Activated T-cell treated with anti-CD3 and anti-CD28 coated beads, Interleukin-2, amount 50 U/mL, for 72 hours (primary cell): ENCODE measurements at regions not wholly inside any gene's neighbourhood (a gene's known extent, or its start where the extent isn't known, plus 50 kb on each side); places are given as distances from the start of the nearest gene placed in this dataset.
"Not testable (repeated sequence)": the region's sequence is repeated elsewhere in the genome, so short reads cannot be mapped to it uniquely, and the experiment has no call there.

Experiments used
- ATAC-seq, 2 donors: fragments of 150-1000 bp; cut with Tn5 transposase; replicated peaks in 1 of 2; 2 replicates each; pipeline ENCODE4 v1.10.0; 2021; ENCODE audit warnings: moderate library complexity in 2 of 2, mild to moderate bottlenecking in 1 of 2
- DNase-seq, 2 donors: peaks; one replicate each; pipeline ENCODE4 v3.0.0; 2021 to 2022; ENCODE audit warnings: mixed read lengths in 1 of 2
- H3K27ac Mint-ChIP-seq: one replicate; pipeline ENCODE4 v1.8.0; 2022; ENCODE audit warnings: mild to moderate bottlenecking, moderate library complexity, mixed read lengths
- H3K27me3 Mint-ChIP-seq: one replicate; pipeline ENCODE4 v1.8.0; 2022; ENCODE audit warnings: low read depth, mixed read lengths
- H3K36me3 Mint-ChIP-seq, 2 donors: one replicate each; pipeline ENCODE4 v1.8.0; 2022; ENCODE audit warnings: mixed read lengths in 2 of 2, mild to moderate bottlenecking in 1 of 2; ENCODE audit not compliant: insufficient read depth in 2 of 2
- H3K4me1 Mint-ChIP-seq: one replicate; pipeline ENCODE4 v1.8.0; 2022; ENCODE audit warnings: low read depth, mixed read lengths
- H3K4me3 Mint-ChIP-seq, 2 donors: one replicate each; pipeline ENCODE4 v1.8.0; 2022; ENCODE audit warnings: mild to moderate bottlenecking in 2 of 2, mixed read lengths in 2 of 2, moderate library complexity in 2 of 2
- H3K9me3 Mint-ChIP-seq, 2 donors: one replicate each; pipeline ENCODE4 v1.8.0; 2022; ENCODE audit warnings: mixed read lengths in 2 of 2

GRCh38 chr4:32930700-32931099, 2210.5 kb downstream of the PCDH7 start:
- no peak overlapping the region for H3K27ac Mint-ChIP-seq
- H3K36me3 Mint-ChIP-seq, result no peaks in the 10 kb centered on the region

GRCh38 chr4:32931475-32931874, 2211.3 kb downstream of the PCDH7 start:
- ATAC-seq (no peak), DNase-seq (no peak)

More at GRCh38 chr4:32930700-32931099, 2210.5 kb downstream of the PCDH7 start:
- DNase-seq (no peak), ATAC-seq (no peak)
- H3K9me3 Mint-ChIP-seq, result peaks cover 0 to 2% of the 10 kb centered on the region in 2 donors
- no peak overlapping the region for H3K4me3 Mint-ChIP-seq
- H3K27me3 Mint-ChIP-seq, result no peaks in the 10 kb centered on the region
- no peaks in the 10 kb centered on the region for H3K4me1 Mint-ChIP-seq

GRCh38 chr4:32932156-32932555, 2212.0 kb downstream of the PCDH7 start:
- Mint-ChIP-seq H3K36me3 (no peaks in the 10 kb centered on the region), H3K4me3 (no peak overlapping the region), H3K9me3 (peaks cover 0 to 2% of the 10 kb centered on the region in 2 donors), H3K27me3 (no peaks in the 10 kb centered on the region), H3K27ac (no peak overlapping the region), H3K4me1 (no peaks in the 10 kb centered on the region)
- ATAC-seq (no peak), DNase-seq (no peak)

More at GRCh38 chr4:32931475-32931874, 2211.3 kb downstream of the PCDH7 start:
- Mint-ChIP-seq H3K27ac (no peak overlapping the region), H3K27me3 (no peaks in the 10 kb centered on the region), H3K4me3 (no peak overlapping the region), H3K4me1 (no peaks in the 10 kb centered on the region), H3K36me3 (no peaks in the 10 kb centered on the region), H3K9me3 (peaks cover 0 to 2% of the 10 kb centered on the region in 2 donors)

- H3K4me3 Mint-ChIP-seq, H3K36me3 Mint-ChIP-seq, H3K27me3 Mint-ChIP-seq, ATAC-seq, DNase-seq, H3K4me1 Mint-ChIP-seq, H3K27ac Mint-ChIP-seq: not testable (repeated sequence)
- peaks cover 7 to 10% of the 10 kb centered on the region in 2 donors for H3K9me3 Mint-ChIP-seq
Measured at GRCh38 chr4:32939222-32939621, 2219.1 kb downstream of the PCDH7 start.

- DNase-seq, result no peak
- Mint-ChIP-seq H3K27ac (no peak overlapping the region), H3K36me3 (no peaks in the 10 kb centered on the region), H3K27me3 (no peaks in the 10 kb centered on the region), H3K4me1 (no peaks in the 10 kb centered on the region), H3K4me3 (no peak overlapping the region), H3K9me3 (peaks cover 19 to 23% of the 10 kb centered on the region in 2 donors)
- ATAC-seq, result no peak
Measured at GRCh38 chr4:32950866-32951265, 2230.7 kb downstream of the PCDH7 start.

GRCh38 chr4:32958586-32958985, 2238.4 kb downstream of the PCDH7 start:
- H3K9me3 Mint-ChIP-seq, result peaks cover 3 to 11% of the 10 kb centered on the region in 2 donors
- no peaks in the 10 kb centered on the region for H3K36me3 Mint-ChIP-seq
- no peak overlapping the region for H3K27ac Mint-ChIP-seq
- ATAC-seq (no peak), DNase-seq (no peak)
- H3K4me3 Mint-ChIP-seq, result no peak overlapping the region
- H3K4me1 Mint-ChIP-seq, result no peaks in the 10 kb centered on the region
- no peaks in the 10 kb centered on the region for H3K27me3 Mint-ChIP-seq

GRCh38 chr4:32962100-32962499, 2241.9 kb downstream of the PCDH7 start:
- Mint-ChIP-seq H3K4me1 (no peaks in the 10 kb centered on the region), H3K4me3 (no peak overlapping the region), H3K36me3 (no peaks in the 10 kb centered on the region), H3K27me3 (no peaks in the 10 kb centered on the region), H3K27ac (no peak overlapping the region), H3K9me3 (peaks cover 3 to 6% of the 10 kb centered on the region in 2 donors)
- no peak for DNase-seq
- no peak for ATAC-seq

- no peak overlapping the region for H3K4me3 Mint-ChIP-seq
Measured at GRCh38 chr4:32985256-32985655, 2265.1 kb downstream of the PCDH7 start.

GRCh38 chr4:32986236-32986635, 2266.1 kb downstream of the PCDH7 start:
- H3K9me3 Mint-ChIP-seq, result peaks cover 4 to 19% of the 10 kb centered on the region in 2 donors
- no peaks in the 10 kb centered on the region for H3K36me3 Mint-ChIP-seq
- H3K4me3 Mint-ChIP-seq, result no peak overlapping the region
- H3K4me1 Mint-ChIP-seq, result no peaks in the 10 kb centered on the region
- no peaks in the 10 kb centered on the region for H3K27me3 Mint-ChIP-seq
- DNase-seq (no peak), ATAC-seq (no peak)
- H3K27ac Mint-ChIP-seq, result no peak overlapping the region

More at GRCh38 chr4:32985256-32985655, 2265.1 kb downstream of the PCDH7 start:
- ATAC-seq (no peak), DNase-seq (no peak)
- Mint-ChIP-seq H3K27me3 (no peaks in the 10 kb centered on the region), H3K36me3 (no peaks in the 10 kb centered on the region), H3K9me3 (peaks cover 4 to 19% of the 10 kb centered on the region in 2 donors), H3K27ac (no peak overlapping the region), H3K4me1 (no peaks in the 10 kb centered on the region)

GRCh38 chr4:32987111-32987510, 2266.9 kb downstream of the PCDH7 start:
- no peaks in the 10 kb centered on the region for H3K4me1 Mint-ChIP-seq
- no peaks in the 10 kb centered on the region for H3K27me3 Mint-ChIP-seq
- no peak for ATAC-seq
- H3K4me3 Mint-ChIP-seq, result no peak overlapping the region
- no peak overlapping the region for H3K27ac Mint-ChIP-seq
- peaks cover 4 to 15% of the 10 kb centered on the region in 2 donors for H3K9me3 Mint-ChIP-seq
- H3K36me3 Mint-ChIP-seq, result no peaks in the 10 kb centered on the region
- DNase-seq, result no peak

- Mint-ChIP-seq H3K4me3 (no peak overlapping the region), H3K4me1 (no peaks in the 10 kb centered on the region), H3K9me3 (peaks cover 4 to 14% of the 10 kb centered on the region in 2 donors), H3K27me3 (no peaks in the 10 kb centered on the region), H3K27ac (no peak overlapping the region), H3K36me3 (no peaks in the 10 kb centered on the region)
- no peak for DNase-seq
- ATAC-seq, result no peak
Measured at GRCh38 chr4:32988165-32988811, 2268.1 kb downstream of the PCDH7 start.

- Mint-ChIP-seq H3K9me3 (peaks cover 0 to 5% of the 10 kb centered on the region in 2 donors), H3K36me3 (no peaks in the 10 kb centered on the region), H3K4me1 (no peaks in the 10 kb centered on the region), H3K27ac (no peak overlapping the region), H3K4me3 (no peak overlapping the region), H3K27me3 (no peaks in the 10 kb centered on the region)
- no peak for ATAC-seq
- no peak for DNase-seq
Measured at GRCh38 chr4:32991663-32992062, 2271.5 kb downstream of the PCDH7 start.

GRCh38 chr4:32994981-32995881, 2275.1 kb downstream of the PCDH7 start:
- Mint-ChIP-seq H3K27ac (no peak overlapping the region), H3K36me3 (no peaks in the 10 kb centered on the region), H3K27me3 (no peaks in the 10 kb centered on the region), H3K4me1 (no peaks in the 10 kb centered on the region), H3K4me3 (no peak overlapping the region), H3K9me3 (peaks cover 5 to 12% of the 10 kb centered on the region in 2 donors)
- DNase-seq (no peak), ATAC-seq (no peak)
